KOPT-K1 (cell line): ENCODE measurements at regions not wholly inside any gene's neighbourhood (a gene's known extent, or its start where the extent isn't known, plus 50 kb on each side); places are given as distances from the start of the nearest gene placed in this dataset.
"Not testable (repeated sequence)": the region's sequence is repeated elsewhere in the genome, so short reads cannot be mapped to it uniquely, and the experiment has no call there.

ENCODE experiments used
- H3K27ac ChIP-seq: fragments of 200-600 bp; sonication (generic); 2 replicates; pipeline ENCODE4 v1.5.1; 2016; ENCODE audit warnings: antibody characterized with exemption, mild to moderate bottlenecking, low read depth, low read length; ENCODE audit not compliant: poor library complexity, severe bottlenecking
- H3K36me3 ChIP-seq: fragments of 200-600 bp; sonication (generic); 2 replicates; pipeline ENCODE4 v1.5.1; 2017; ENCODE audit warnings: antibody characterized with exemption, mild to moderate bottlenecking, low read length, moderate library complexity; ENCODE audit not compliant: insufficient read depth
- H3K9me3 ChIP-seq: fragments of 200-600 bp; sonication (generic); 2 replicates; pipeline ENCODE4 v1.5.1; 2017; ENCODE audit warnings: antibody characterized with exemption, low read length, mild to moderate bottlenecking; ENCODE audit not compliant: insufficient read depth, poor library complexity, severe bottlenecking

DNA sequence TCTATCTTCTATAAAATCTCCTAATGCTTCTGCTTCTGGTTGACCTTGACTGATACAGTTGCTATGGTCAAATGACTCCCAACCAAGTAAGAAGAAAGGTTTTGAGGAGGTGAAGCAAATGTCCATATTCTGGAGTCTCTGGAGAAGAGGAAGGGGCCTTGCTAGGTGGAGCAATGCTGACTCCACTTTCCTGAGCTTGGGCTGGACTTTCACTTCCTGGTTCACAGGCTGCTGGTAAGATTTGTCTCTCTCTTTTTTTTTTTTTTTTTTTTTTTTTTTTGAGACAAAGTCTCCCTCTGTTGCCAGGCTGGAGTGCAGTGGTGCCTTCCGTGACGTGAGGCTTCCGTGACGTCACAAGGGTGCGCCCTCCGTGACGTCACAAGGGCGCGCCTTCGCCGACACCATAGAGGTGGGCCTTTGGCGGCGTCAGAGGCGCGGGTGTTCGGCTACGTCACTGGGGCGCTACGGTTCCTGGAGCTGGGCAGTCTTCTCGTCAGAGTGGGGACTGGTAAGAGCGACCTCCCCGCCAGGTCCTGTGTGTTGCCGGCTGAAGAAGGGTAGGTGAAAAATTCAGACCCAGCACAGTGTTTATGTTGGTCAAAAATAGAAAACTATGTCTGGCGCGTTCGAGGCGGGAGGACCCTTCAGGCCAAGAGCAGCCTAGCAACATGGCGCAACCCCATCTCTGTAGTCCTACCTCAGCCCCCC, 93.7 kb upstream of the METTL14 start:
- H3K9me3 ChIP-seq, H3K36me3 ChIP-seq: not testable (repeated sequence)
- peak overlapping the region; percentile 62 for H3K27ac ChIP-seq

DNA sequence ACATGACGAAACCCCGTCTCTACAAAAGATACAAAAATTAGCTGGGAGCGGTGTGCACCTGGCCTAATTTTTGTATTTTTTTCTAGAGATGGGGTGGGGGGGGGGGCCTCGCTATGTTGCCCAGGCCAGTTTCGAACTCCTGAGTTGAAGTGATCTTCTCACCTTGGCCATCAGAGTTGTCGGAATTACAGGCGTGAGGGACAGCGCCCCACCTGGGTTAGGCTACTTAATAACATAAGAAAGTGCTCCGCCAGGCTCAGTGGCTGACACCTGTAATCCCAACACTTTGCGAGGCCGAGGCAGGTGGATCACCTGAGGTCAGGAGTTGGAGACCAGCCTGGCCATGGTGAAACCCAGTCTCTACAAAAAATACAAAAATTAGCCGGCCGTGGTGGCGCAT, 92.9 kb upstream of the METTL14 start:
- H3K27ac ChIP-seq = peak overlapping the region; percentile 62
- H3K36me3 ChIP-seq, H3K9me3 ChIP-seq: not testable (repeated sequence)

DNA sequence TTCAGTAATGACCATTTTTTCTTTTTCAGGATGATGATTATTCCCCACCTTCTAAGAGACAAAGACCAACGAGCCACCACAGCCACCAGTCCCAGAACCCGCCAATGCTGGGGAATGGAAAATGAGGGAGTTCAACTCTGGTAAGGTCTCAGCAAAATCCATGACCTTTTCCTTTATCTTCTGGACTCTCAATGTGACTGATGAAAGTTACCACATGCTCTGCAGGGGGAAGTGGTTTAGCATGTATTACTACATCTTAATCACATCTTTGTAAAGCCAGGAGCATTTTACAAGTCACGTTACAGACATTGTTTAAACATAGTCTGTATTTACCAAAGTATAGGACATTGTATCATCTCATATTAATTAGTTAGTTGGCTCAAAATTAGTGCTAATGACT, 89.3 kb upstream of the METTL14 start:
- not testable (repeated sequence) for H3K27ac ChIP-seq, H3K9me3 ChIP-seq, H3K36me3 ChIP-seq

DNA sequence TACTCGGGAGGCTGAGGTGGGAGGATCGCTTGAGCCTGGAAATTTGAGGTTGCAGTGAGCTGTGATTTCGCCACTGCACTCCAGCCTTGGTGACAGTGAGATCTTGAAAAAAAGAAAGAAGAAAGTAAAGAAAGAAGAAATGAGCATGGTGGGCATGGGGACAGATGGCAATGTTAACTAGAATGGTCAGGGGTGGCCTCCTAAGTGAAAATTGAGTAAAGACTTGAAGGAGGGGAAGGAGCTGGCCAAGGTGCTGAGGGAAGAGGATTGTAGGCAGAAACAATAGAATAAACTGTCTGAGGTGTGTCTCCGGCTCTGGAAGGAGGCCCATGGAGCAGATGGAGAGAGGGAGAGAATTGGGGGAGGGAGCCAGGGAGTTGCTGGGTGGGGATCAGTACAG, 60.1 kb upstream of the METTL14 start:
- not testable (repeated sequence) for H3K9me3 ChIP-seq, H3K27ac ChIP-seq, H3K36me3 ChIP-seq

DNA sequence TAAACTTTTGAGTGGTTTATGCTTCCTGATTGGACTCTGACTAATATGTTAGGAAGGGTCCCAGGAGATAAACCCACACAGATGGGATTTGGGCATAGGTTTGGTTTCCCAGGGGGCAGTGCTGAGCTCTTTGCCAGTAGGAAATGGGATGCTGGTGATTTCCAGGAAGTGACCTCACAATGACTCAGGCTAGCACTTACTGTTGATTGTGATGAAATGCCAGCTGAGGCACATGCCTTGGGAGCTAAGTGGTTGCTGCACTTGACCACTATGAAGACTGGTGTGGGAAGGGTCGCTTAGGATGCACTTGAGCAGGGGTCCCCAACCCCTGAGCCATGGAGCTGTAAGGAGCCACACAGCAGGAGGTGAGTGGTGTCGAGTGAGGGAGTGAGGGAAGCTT, 55.5 kb upstream of the METTL14 start:
- H3K36me3 ChIP-seq = peaks cover 20% of the 10 kb centered on the region; the same call in 1 of the 2 replicates
- not testable (repeated sequence) for H3K27ac ChIP-seq, H3K9me3 ChIP-seq

DNA sequence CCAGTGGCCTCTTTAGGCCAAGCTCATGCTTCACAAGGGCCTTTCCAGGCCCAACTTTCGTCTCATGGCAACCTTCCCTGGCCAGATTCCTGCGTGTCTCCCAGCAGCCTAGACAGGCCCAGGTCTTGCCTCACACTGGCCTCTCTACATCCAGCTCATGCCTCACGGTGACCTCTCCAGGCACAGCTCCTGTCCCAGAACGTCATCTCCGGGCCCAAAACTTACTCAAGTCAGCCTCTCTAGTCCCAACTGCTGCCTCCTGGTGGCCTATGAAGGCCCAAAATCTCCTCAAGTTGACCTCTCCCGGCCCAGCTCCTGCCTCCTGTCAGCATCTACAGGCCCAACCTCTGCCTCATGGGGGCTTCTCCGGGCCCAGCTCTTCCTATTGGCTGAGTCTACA, 54.3 kb upstream of the METTL14 start:
- H3K36me3 ChIP-seq = peaks cover 20% of the 10 kb centered on the region; the same call in 1 of the 2 replicates
- not testable (repeated sequence) for H3K27ac ChIP-seq, H3K9me3 ChIP-seq

DNA sequence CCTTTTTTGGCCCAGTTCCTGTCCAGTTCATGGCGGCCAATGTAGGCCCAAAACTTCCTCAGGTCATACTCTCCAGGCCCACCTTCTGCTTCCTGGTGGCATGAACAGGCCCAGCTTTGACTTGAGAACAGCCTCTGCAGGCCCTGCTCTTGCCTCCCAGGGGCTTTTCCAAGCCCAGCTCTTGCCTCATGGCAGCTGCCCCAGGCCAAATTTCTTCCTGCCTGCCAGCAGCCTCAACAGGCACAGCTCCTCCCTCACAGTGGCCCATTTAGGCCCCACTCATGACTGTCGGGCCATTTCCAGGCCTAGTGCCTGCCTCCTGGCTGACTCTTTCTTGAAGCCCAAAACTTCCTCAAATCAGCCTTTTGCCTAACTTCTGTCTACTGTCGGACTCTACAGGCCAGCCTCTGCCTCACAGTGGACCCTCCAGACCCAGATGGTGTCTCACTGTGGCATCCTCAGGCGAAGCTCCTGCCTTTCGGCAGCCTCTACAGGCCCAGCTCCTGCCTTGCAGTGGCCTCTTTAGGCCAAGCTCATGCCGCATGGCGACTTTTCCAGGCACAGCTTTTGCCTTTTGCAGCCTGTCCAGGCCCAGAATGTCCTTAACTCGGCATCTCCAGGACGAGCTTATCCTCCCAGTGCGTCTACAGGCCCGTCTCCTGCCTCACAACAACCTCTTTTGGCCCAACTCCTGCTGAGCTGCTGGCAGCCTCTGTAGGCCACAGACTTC, 53.7 kb upstream of the METTL14 start:
- H3K27ac ChIP-seq, H3K9me3 ChIP-seq: not testable (repeated sequence)
- peaks cover 20% of the 10 kb centered on the region; the same call in 1 of the 2 replicates for H3K36me3 ChIP-seq

DNA sequence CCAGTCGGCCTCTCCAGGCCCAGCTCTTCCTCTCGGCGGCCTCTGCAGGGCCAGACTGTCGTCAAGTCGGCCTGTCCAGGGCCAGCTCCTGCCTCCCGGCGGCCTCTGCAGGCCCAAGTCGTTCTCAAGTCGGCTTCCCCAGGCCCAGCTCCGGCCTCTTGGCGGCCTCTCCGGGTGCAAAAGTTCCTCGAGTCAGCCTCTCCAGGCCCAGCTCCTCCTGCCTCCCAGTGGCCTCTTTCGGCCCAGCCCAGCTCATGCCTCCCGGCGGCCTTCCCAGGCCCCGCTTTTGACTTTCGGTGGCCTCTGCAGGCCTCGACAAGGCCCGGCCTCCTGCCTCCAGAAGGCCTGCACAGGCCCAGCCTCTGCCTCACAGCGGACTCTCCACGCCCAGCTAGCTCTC, 51.7 kb upstream of the METTL14 start:
- peaks cover 20% of the 10 kb centered on the region; the same call in 1 of the 2 replicates for H3K36me3 ChIP-seq

DNA sequence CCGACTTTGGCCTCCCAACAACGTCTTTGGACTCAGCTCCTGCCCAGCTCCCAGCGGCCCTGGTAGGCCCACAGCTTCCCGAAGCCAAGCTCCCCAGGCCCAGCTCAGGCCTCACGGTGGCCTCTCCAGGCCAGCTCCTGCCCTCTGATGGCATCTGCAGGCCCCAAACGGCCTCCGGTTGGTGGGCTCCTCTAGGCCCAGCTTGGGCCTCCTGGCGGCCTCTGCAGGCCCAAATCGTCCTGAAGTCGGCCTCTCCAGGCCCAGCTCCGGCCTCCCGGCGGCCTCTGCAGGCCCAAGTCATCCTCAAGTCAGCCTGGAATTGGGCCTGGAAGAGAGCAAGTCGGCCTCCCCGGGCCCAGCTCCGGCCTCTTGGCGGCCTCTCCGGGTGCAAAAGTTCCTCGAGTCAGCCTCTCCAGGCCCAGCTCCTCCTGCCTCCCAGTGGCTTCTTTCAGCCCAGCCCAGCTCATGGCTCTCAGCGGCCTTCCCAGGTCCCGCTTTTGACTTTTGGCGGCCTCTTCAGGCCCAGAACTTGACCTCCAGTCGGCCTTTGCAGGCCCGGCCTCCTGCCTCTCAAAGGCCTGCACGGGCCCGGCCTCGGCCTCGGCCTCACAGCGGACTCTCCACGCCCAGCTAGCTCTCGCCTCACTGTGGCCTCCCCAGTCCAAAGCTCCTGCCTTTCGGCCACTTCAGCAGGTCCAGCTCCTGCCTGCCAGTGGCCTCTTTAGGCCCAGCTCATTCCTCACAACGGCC, 50.9 kb upstream of the METTL14 start:
- not testable (repeated sequence) for H3K9me3 ChIP-seq, H3K27ac ChIP-seq
- peaks cover 18% of the 10 kb centered on the region; the same call in 1 of the 2 replicates for H3K36me3 ChIP-seq

More for the DNA sequence above, 51.7 kb upstream of the METTL14 start:
- H3K27ac ChIP-seq, H3K9me3 ChIP-seq: not testable (repeated sequence)
